ENCODE measurements at regions not wholly inside any gene's neighbourhood (a gene's known extent, or its start where the extent isn't known, plus 50 kb on each side); places are given as distances from the start of the nearest gene placed in this dataset.

- no peaks in the 10 kb centered on the region for H3K36me3 ChIP-seq (ENCODE audit: control insufficient read depth in 4 of 4, insufficient read depth in 3 of 4, low read depth in 1 of 4, low read length in 3 of 4)
- DNase-seq (ENCODE audit: low spot score): no peak
- TF ChIP-seq, protein P1, sequence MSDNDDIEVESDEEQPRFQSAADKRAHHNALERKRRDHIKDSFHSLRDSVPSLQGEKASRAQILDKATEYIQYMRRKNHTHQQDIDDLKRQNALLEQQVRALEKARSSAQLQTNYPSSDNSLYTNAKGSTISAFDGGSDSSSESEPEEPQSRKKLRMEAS (IDR thresholded peaks at IDR 0.05): no peak
- TF ChIP-seq JUND (IDR thresholded peaks at IDR 0.05): no peak
- no peak for TF ChIP-seq EGR1 (IDR thresholded peaks at IDR 0.05; ENCODE audit: low read depth in 2 of 2)
- TF ChIP-seq FOXA2 (IDR thresholded peaks at IDR 0.05): no peak
- no peak for TF ChIP-seq RXRA (IDR thresholded peaks at IDR 0.05)
- no peak for TF ChIP-seq FOXA1 (IDR thresholded peaks at IDR 0.05)
- TF ChIP-seq CTCF (IDR thresholded peaks at IDR 0.05; ENCODE audit: low read depth, low read length, missing input control): no peak
- TF ChIP-seq NR2F2 (IDR thresholded peaks at IDR 0.05): no peak
- TF ChIP-seq SP1 (IDR thresholded peaks at IDR 0.05): no peak
- no peak for TF ChIP-seq HNF4G (IDR thresholded peaks at IDR 0.05)
- no peaks in the 10 kb centered on the region for H3K27me3 ChIP-seq (ENCODE audit: control insufficient read depth in 4 of 4, insufficient read depth in 4 of 4, low read length in 3 of 4)
- no peaks in the 10 kb centered on the region for H3K4me1 ChIP-seq (ENCODE audit: control insufficient read depth in 4 of 4, insufficient read depth in 4 of 4, low read length in 3 of 4)
- no peak overlapping the region for H3K27ac ChIP-seq (ENCODE audit: low read depth in 1 of 2, low read length in 2 of 2)
- WGBS: 90% methylated on average over 5 of the region's 5 CpGs
- H3K4me3 ChIP-seq (ENCODE audit: low read depth in 1 of 3, low read length in 3 of 3): no peak overlapping the region
- H3K9ac ChIP-seq (ENCODE audit: low read depth in 1 of 2, low read length in 2 of 2): no peak overlapping the region
- H3K9me3 ChIP-seq (ENCODE audit: control insufficient read depth in 4 of 4, low read length in 3 of 4): no peaks in the 10 kb centered on the region
These were observed 81.1 kb upstream of the SLC4A7 start for GRCh38 chr3:27565201-27565852.

GRCh38 chr3:27561576-27561975 lies 77.4 kb upstream of the SLC4A7 start:
- Histone ChIP-seq H3K4me1 (ENCODE audit: control insufficient read depth in 4 of 4, insufficient read depth in 4 of 4, low read length in 3 of 4) (no peaks in the 10 kb centered on the region), H3K27ac (ENCODE audit: low read depth in 1 of 2, low read length in 2 of 2) (no peak overlapping the region), H3K9me3 (ENCODE audit: control insufficient read depth in 4 of 4, low read length in 3 of 4) (no peaks in the 10 kb centered on the region), H3K4me3 (ENCODE audit: low read depth in 1 of 3, low read length in 3 of 3) (no peak overlapping the region), H3K27me3 (ENCODE audit: control insufficient read depth in 4 of 4, insufficient read depth in 4 of 4, low read length in 3 of 4) (no peaks in the 10 kb centered on the region), H3K9ac (ENCODE audit: low read depth in 1 of 2, low read length in 2 of 2) (no peak overlapping the region), H3K36me3 (ENCODE audit: control insufficient read depth in 4 of 4, insufficient read depth in 3 of 4, low read depth in 1 of 4, low read length in 3 of 4) (no peaks in the 10 kb centered on the region)
- no peak for DNase-seq (ENCODE audit: low spot score)
- no peak for TF ChIP-seq NR2F2 (IDR thresholded peaks at IDR 0.05)
- no peak for TF ChIP-seq JUND (IDR thresholded peaks at IDR 0.05)
- no peak for TF ChIP-seq EGR1 (IDR thresholded peaks at IDR 0.05; ENCODE audit: low read depth in 2 of 2)
- TF ChIP-seq, protein P1 (IDR thresholded peaks at IDR 0.05): no peak
- no peak for TF ChIP-seq ZBTB33 (IDR thresholded peaks at IDR 0.05)
- TF ChIP-seq CTCF (IDR thresholded peaks at IDR 0.05; ENCODE audit: low read depth, low read length, missing input control): no peak
- no peak for TF ChIP-seq RAD21 (IDR thresholded peaks at IDR 0.05)
- TF ChIP-seq TAF1 (conservative IDR thresholded peaks at IDR 0.05): no peak
- WGBS: 98% methylated on average over 3 of the region's 3 CpGs

Data from liver (tissue), 8 donors.